Jurkat, Clone E6-1 (cell line): ENCODE measurements at regions not wholly inside any gene's neighbourhood (a gene's known extent, or its start where the extent isn't known, plus 50 kb on each side); places are given as distances from the start of the nearest gene placed in this dataset.
"Not testable (repeated sequence)": the region's sequence is repeated elsewhere in the genome, so short reads cannot be mapped to it uniquely, and the experiment has no call there.

ENCODE experiments used
- DNase-seq: peaks from one replicate; pipeline ENCODE4 v3.0.0-alpha.2; 2011; ENCODE audit warnings: low read depth, low spot score
- H3K4me3 ChIP-seq: 2 replicates; pipeline ENCODE4 v1.5.1; 2011; ENCODE audit warnings: mild to moderate bottlenecking, low read length, control low read depth, moderate library complexity

DNA sequence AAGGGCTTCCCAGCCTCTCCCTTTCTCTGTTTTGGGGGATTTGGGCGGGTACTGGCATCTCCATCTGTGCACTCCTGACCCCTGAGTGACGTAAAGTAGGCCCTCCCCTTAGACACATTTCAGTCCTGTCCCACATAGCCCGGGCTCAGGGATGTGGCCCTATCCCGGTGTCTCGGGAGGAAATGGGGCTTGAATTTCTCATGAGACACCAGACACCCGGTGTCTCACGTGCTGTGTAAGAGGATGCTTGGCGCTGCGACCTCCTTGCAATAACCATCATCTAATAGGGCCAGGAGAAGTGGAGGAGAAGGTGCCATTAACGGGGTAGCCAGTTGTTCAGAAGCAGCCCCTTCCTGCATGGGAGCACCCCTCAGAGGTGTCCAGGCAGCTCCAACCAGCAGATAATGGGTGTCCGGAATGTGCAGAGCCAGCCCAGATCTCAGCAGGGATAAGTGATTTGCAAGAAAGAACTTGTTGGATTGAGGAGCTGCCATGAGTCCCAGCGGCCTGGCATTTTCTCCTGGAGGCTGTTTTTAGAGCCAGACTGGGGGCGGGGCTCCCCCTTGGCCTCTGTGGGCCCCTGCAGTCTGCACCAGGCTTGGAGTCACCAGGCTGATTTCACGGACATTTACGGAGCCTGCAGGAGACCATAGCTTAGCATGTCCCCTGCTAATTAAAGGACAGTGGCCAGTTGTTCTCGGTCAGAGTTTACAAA lies 372.0 kb downstream of the PREX1 start:
- no peak for DNase-seq
- H3K4me3 ChIP-seq = no peak overlapping the region

DNA sequence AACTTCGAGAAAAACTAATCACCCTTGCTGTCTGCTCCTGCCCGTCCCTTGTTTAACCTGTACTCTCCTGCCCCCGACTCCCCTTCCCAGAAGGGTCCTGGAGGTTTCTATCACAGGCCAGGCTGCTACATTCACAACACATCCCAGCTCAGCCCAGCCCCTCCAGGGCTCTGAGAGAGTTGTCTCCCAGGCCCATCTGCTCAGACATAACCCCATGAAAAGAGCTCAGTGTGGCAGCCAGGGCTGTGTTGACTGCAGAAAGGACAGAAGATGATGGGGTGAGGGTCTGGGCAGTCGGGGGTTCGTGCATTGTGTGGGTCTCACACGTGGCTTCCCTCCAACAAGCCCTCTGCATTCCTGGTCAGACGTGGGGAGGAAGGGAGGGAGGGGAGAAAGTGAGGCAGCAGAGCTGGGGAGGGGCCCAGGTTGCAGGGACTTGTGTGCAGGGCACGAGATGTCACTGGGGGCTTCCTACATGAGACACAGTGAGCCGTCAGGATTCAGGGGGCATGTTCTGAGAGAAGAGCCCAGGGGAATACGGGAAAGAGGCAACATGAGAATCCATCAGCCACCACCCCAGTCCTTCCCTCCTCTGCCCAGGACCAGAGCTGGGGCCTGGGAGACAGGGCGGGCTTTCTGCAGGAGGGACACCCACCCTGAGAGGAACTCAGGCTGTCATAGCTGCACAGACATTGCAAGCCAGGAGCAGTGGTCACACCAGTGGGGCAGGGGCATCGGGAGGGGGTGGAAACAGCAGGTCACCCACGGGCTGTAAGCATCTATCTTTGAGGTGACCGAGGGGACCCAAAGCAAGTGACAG lies 372.9 kb downstream of the PREX1 start:
- H3K4me3 ChIP-seq = no peak overlapping the region
- DNase-seq = no peak

DNA sequence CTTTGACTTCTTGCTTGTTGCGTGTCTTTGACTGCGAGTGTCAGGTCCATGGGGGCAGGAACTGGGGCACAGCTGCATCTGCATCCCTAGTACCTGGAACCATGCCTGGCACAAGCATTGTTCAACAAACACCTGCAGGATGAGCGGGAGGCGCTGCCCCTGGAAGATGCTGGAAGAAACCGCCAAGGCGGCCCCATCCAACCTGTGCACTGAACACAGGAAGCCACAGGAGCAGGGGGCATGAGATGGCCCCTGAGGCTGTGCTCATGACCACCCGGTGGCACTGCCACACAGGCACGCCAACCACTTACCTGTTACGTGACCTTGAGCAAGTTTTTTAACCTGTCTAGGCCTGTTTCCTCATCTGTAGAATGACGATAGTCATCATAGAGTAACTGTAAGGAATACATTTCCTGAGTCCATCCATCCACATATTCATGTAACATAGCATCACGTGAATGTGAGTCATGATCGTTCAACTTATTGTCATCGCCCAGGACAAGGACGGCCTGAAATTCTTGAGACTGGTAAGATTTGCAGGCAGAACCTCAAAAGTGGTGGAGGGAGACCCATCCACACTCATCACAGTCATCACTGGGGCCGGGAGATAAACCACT lies 374.2 kb downstream of the PREX1 start:
- DNase-seq = no peak
- no peak overlapping the region for H3K4me3 ChIP-seq

GRCh38 chr20:48451401-48451800 lies 376.4 kb downstream of the PREX1 start:
- DNase-seq = no peak
- no peak overlapping the region for H3K4me3 ChIP-seq

DNA sequence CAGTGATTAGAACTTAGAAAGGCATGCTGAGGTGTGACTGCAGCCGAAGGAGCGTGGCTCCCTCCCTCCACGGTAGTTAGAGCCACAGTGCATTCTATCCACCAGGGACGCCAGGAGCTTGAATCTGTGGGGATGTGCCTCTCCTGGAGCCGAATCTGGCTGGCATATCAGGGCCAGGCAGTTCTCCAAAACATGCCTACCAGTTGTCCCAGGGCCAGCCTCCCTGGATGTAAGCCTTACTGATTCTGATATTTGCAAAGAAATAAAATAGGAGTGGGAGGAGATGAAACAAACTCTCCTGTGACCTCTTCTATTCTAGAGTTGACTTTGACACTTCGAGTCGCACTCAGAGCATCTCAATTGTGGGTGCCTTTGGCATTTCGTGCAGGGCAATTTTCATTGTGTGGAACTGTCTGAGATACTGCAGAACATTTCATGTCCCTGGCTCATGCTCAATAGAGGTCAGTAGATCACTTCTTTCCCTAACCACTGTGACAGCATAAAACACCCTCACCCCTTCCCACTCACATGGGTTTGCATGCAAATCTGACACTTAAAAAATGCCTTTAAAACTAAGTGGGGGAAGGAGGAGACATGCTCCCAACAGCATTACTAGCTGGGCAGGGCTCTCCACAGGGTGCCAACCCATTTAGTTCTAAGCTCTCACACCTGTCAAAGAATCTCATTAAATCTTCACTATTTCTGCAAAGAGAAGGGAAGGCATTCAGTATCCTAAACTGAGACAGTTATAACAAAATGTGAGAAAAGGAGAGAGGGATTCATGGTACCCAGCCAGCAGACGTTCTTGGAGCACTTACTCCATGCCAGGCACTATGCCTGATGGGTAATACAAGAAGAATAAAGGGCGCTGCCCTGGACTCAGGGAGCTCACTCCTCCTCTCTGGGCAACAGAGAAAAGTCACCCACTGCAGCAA lies 378.9 kb downstream of the PREX1 start:
- no peak for DNase-seq
- H3K4me3 ChIP-seq = no peak overlapping the region

- DNase-seq = no peak
- H3K4me3 ChIP-seq = no peak overlapping the region
Observed at GRCh38 chr20:48447456-48447855, 380.3 kb downstream of the PREX1 start.

GRCh38 chr20:48445827-48446226 lies 382.0 kb downstream of the PREX1 start:
- H3K4me3 ChIP-seq = no peak overlapping the region
- no peak for DNase-seq

DNA sequence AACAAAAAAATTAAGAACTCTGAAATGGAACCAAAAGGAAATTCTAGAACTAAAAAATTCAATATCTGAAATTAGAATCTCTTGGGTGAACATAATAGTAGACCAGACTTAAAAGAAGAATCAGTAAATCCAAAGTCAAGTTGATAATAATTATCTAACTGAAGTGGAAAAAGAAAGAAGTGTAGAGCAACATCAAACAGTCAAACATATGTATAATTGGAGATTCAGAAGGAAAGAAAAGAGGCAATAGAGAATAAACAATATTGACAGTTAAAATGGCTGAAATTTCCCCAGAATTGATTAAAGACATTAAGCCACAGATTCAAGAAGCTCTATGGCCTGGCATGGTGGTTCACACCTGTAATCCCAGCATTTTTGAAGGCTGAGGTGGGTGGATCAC lies 383.6 kb downstream of the PREX1 start:
- no peak overlapping the region for H3K4me3 ChIP-seq
- no peak for DNase-seq

- DNase-seq = no peak
- H3K4me3 ChIP-seq = no peak overlapping the region
Observed at GRCh38 chr20:48440916-48441315, 386.9 kb downstream of the PREX1 start.

DNA sequence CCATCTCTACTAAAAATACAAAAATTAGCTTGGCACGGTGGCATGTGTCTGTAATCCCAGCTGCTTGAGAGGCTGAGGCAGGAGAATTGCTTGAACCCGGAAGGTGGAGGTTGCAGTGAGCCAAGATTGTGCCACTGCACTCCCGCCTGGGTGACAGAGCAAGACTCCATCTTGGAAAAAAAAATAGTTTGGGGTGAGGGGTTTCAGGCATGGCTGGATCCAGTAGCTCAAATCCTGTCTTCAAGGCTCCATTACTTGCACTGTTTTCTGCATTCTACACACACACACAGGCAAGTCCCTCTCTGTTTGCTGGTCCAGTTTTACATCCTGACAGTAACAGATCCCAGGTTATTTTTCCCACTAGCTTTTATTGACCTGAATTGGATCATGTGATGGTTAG lies 387.5 kb downstream of the PREX1 start:
- not testable (repeated sequence) for H3K4me3 ChIP-seq, DNase-seq

GRCh38 chr20:48437146-48437545 lies 390.7 kb downstream of the PREX1 start:
- DNase-seq = no peak

DNA sequence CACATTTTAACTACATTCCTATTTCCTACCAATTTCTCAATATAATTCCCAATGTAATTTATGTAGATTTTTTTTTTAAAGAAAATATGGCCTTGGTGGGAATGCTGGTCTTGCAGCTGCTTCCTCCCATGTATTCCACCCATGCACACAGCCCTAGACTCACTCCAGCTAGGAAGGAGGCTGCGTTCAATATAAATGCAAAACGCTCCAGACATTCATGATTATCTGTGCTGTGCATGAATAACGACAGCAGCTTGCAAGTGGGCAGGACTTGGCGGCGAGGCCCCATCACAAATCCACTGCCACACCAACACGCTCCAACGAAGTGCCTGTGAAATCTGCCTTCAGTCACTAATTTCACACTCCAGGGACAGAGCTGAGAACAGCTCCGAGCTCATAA lies 391.2 kb downstream of the PREX1 start:
- DNase-seq, H3K4me3 ChIP-seq: not testable (repeated sequence)

More at GRCh38 chr20:48437146-48437545, 390.7 kb downstream of the PREX1 start:
- no peak overlapping the region for H3K4me3 ChIP-seq

GRCh38 chr20:48433178-48433577 lies 394.6 kb downstream of the PREX1 start:
- no peak overlapping the region for H3K4me3 ChIP-seq
- DNase-seq = no peak

DNA sequence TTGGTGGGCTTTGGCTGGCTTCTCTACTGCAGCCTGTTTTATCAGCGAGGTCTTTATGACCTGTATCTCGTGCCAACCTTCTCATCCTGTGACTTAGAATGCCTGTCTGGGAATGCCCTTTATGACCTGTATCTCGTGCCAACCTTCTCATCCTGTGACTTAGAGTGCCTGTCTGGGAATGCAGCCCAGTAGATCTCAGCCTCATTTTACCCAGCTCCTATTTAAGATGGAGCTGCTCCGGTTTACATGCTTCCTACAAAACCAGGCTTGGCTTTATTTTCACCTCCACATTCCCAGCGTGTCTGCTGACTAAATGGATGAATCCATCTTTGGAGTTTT lies 395.3 kb downstream of the PREX1 start:
- DNase-seq = no peak
- H3K4me3 ChIP-seq = no peak overlapping the region

DNA sequence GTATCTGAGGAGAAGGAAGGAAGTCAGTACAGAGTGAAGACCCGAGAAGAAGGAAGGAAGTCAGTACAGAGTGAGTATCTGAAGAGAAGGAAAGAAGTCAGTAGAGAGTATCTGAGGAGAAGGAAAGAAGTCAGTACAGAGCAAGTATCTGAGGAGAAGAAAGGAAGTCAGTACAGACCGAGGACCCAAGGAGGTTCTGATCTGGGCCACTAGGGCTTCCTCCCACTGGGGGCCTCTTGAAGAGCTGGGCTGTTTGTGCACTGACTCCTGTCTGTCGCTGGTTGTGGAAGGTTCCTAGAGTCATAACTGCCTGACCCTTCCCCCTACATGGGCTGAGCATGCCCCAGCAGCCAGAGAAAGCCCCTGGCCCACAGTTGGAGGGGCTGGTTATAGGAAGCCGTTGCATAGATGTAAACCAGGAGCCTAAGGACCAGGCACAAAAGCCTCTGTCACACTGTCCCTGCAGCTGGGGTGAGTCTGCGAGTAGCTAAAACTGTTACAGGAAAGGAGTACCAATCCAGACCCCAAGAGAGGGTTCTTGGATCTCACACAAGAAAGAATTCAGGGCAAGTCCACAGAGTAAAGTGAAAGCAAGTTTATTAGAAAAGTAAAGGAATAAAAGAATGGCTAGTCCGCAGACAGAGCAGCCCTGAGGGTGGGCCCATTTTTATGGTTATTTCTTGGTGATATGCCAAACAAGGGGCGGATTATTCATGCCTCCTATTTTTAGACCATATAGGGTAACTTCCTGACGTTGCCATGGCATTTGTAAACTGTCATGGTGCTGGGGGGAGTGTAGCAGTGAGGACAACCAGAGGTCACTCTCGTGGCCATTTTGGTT lies 395.9 kb downstream of the PREX1 start:
- H3K4me3 ChIP-seq = no peak overlapping the region
- DNase-seq = no peak

GRCh38 chr20:48426630-48427029 lies 401.2 kb downstream of the PREX1 start:
- no peak overlapping the region for H3K4me3 ChIP-seq
- DNase-seq = no peak

- no peak for DNase-seq
- no peak overlapping the region for H3K4me3 ChIP-seq
Observed at GRCh38 chr20:48425817-48426612, 401.8 kb downstream of the PREX1 start.

GRCh38 chr20:48425321-48425720 lies 402.5 kb downstream of the PREX1 start:
- H3K4me3 ChIP-seq = no peak overlapping the region
- no peak for DNase-seq
